ENCODE measurements at regions not wholly inside any gene's neighbourhood (a gene's known extent, or its start where the extent isn't known, plus 50 kb on each side); places are given as distances from the start of the nearest gene placed in this dataset.

- Histone ChIP-seq H3K23ac (ENCODE audit: low read depth, low read length) (no peak overlapping the region), H2BK120ac (ENCODE audit: low read depth, low read length) (no peak overlapping the region), H3K4me1 (ENCODE audit: control insufficient read depth, insufficient read depth, low read length) (peaks cover under 1% of the 10 kb centered on the region; the same call in 1 of the 2 replicates), H3K56ac (ENCODE audit: extremely low read depth, insufficient read depth, low read length) (no peak overlapping the region), H4K91ac (ENCODE audit: insufficient read depth, low read depth, low read length) (no peak overlapping the region), H3K9me1 (ENCODE audit: insufficient read depth, low read length) (peaks cover 6% of the 10 kb centered on the region; the same call in 1 of the 2 replicates), H3K14ac (replicated peaks; ENCODE audit: low read depth, low read length) (no peak overlapping the region), H2BK5ac (ENCODE audit: low read depth, low read length, poor library complexity, severe bottlenecking) (no peak overlapping the region), H4K5ac (ENCODE audit: low read depth, low read length) (no peak overlapping the region), H3K18ac (ENCODE audit: low read depth, low read length) (no peak overlapping the region), H3K79me1 (ENCODE audit: low read depth in 1 of 2, low read length in 2 of 2) (peaks cover 11 to 17% of the 10 kb centered on the region in 2 experiments), H3K4me2 (ENCODE audit: low read depth, low read length) (no peak overlapping the region), H3K9me3 (ENCODE audit: control insufficient read depth, insufficient read depth, low read length) (no peaks in the 10 kb centered on the region), H2BK20ac (ENCODE audit: low read depth, low read length) (no peak overlapping the region), H3K27ac (ENCODE audit: insufficient read depth, low read length) (no peak overlapping the region), H3K4me3 (ENCODE audit: insufficient read depth, low read depth, low read length) (no peak overlapping the region), H2AK9ac (replicated peaks; ENCODE audit: low read depth, low read length, poor library complexity) (no peak overlapping the region), H3K9ac (ENCODE audit: low read depth, low read length) (no peak overlapping the region), H3K36me3 (ENCODE audit: control insufficient read depth, insufficient read depth, low read length) (peaks cover 2% of the 10 kb centered on the region; the same call in 1 of the 2 replicates), H2AK5ac (ENCODE audit: low read depth, low read length) (no peak overlapping the region), H3K4ac (ENCODE audit: low read depth, low read length) (no peak overlapping the region), H2AFZ (replicated peaks; ENCODE audit: low read length, poor library complexity) (no peak overlapping the region), H2BK15ac (ENCODE audit: low read depth, low read length) (no peak overlapping the region), H4K8ac (ENCODE audit: low read depth in 2 of 2, low read length in 2 of 2) (no peak overlapping the region), H4K20me1 (ENCODE audit: insufficient read depth, low read length) (no peaks in the 10 kb centered on the region), H3K27me3 (ENCODE audit: control insufficient read depth, insufficient read depth, low read length) (no peaks in the 10 kb centered on the region)
- ATAC-seq (ENCODE audit: low read depth) (no peak), DNase-seq (no peak)
- dilution Hi-C loops (cut with HindIII; ENCODE audit: low sequenced_read_pairs, unreplicated experiment): no loop called here
- no peak for TF ChIP-seq MAFK (IDR thresholded peaks at IDR 0.05; ENCODE audit: low read depth, low read length)
- TF ChIP-seq RFX5 (IDR thresholded peaks at IDR 0.05; ENCODE audit: low read depth, low read length): no peak
- TF ChIP-seq BHLHE40 (IDR thresholded peaks at IDR 0.05; ENCODE audit: low read depth, low read length): no peak
- no peak for TF ChIP-seq MXI1 (IDR thresholded peaks at IDR 0.05; ENCODE audit: borderline replicate concordance, low read depth, low read length)
- no peak for TF ChIP-seq CEBPB (IDR thresholded peaks at IDR 0.05; ENCODE audit: low read depth, low read length)
- no peak for TF ChIP-seq MAZ (IDR thresholded peaks at IDR 0.05; ENCODE audit: borderline replicate concordance, low read depth, low read length)
- no peak for TF ChIP-seq SMC3 (IDR thresholded peaks at IDR 0.05; ENCODE audit: low read depth, low read length)
- WGBS, 2 experiments (ENCODE audit: extremely low coverage in 2 of 2, insufficient read length in 1 of 2): 86% methylated on average over 2 of the region's 3 CpGs; no CpG with 5 or more reads in 1 of the 2 experiments
- POLR2A ChIA-PET (ENCODE audit: unreplicated experiment): no interaction called here
- no TSS peak for BruUV-seq (replicated peaks)
- CTCF ChIA-PET: no interaction called here
- intact Hi-C loops (cut with micrococcal nuclease): no loop called here
- in situ Hi-C loops (cut with MboI; ENCODE audit: low sequenced_read_pairs): no loop called here
Observed at GRCh38 chr9:109940561-109940960, 160.6 kb downstream of the PALM2AKAP2 start.

Measured in IMR-90 (cell line).